Erythroblast (primary cell): ENCODE measurements at regions not wholly inside any gene's neighbourhood (a gene's known extent, or its start where the extent isn't known, plus 50 kb on each side); places are given as distances from the start of the nearest gene placed in this dataset.

Source experiments
- DNase-seq, 2 experiments: peaks; one replicate each; lab custom pipeline; 2025; lab: John Stamatoyannopoulos, UW
- GATA1 ChIP-seq: IDR thresholded peaks from 2 replicates; pipeline ENCODE4 v1.6.1; 2011; ENCODE audit warnings: low read depth, mild to moderate bottlenecking, control low read depth, low read length, moderate library complexity
- POLR2A ChIP-seq: IDR thresholded peaks from 2 replicates; pipeline ENCODE4 v1.6.1; 2011; ENCODE audit warnings: mild to moderate bottlenecking, low read length

GRCh38 chr2:67346718-67347407, 50.3 kb upstream of the ETAA1 start:
- DNase-seq = no peak

More at GRCh38 chr2:67346718-67347407, 50.3 kb upstream of the ETAA1 start:
- TF ChIP-seq POLR2A = no peak
- no peak for TF ChIP-seq GATA1
